ENCODE measurements at regions not wholly inside any gene's neighbourhood (a gene's known extent, or its start where the extent isn't known, plus 50 kb on each side); places are given as distances from the start of the nearest gene placed in this dataset.

DNA sequence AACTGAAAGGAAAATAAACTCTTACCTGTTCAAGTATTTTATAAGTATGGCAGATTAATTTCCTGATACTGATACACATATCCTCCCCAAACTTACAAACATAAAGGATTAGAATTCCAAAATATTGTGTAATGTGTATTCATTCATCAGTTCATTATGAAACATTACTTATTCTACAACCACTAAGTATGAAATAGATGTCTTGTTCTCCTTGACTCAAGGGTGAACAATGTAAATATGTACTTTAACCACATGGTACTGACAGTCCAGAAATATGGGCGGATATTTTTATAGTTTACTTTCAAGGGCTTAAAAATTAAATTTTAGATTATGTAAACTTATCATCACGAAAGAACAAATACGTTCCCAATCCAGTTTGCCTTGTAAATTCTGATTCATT, 334.0 kb downstream of the LIG4 start (continued):
- TF ChIP-seq, protein P1, sequence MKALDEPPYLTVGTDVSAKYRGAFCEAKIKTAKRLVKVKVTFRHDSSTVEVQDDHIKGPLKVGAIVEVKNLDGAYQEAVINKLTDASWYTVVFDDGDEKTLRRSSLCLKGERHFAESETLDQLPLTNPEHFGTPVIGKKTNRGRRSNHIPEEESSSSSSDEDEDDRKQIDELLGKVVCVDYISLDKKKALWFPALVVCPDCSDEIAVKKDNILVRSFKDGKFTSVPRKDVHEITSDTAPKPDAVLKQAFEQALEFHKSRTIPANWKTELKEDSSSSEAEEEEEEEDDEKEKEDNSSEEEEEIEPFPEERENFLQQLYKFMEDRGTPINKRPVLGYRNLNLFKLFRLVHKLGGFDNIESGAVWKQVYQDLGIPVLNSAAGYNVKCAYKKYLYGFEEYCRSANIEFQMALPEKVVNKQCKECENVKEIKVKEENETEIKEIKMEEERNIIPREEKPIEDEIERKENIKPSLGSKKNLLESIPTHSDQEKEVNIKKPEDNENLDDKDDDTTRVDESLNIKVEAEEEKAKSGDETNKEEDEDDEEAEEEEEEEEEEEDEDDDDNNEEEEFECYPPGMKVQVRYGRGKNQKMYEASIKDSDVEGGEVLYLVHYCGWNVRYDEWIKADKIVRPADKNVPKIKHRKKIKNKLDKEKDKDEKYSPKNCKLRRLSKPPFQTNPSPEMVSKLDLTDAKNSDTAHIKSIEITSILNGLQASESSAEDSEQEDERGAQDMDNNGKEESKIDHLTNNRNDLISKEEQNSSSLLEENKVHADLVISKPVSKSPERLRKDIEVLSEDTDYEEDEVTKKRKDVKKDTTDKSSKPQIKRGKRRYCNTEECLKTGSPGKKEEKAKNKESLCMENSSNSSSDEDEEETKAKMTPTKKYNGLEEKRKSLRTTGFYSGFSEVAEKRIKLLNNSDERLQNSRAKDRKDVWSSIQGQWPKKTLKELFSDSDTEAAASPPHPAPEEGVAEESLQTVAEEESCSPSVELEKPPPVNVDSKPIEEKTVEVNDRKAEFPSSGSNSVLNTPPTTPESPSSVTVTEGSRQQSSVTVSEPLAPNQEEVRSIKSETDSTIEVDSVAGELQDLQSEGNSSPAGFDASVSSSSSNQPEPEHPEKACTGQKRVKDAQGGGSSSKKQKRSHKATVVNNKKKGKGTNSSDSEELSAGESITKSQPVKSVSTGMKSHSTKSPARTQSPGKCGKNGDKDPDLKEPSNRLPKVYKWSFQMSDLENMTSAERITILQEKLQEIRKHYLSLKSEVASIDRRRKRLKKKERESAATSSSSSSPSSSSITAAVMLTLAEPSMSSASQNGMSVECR (CRISPR knock-in tag; IDR thresholded peaks at IDR 0.05; ENCODE audit: borderline replicate concordance) = no peak

DNA sequence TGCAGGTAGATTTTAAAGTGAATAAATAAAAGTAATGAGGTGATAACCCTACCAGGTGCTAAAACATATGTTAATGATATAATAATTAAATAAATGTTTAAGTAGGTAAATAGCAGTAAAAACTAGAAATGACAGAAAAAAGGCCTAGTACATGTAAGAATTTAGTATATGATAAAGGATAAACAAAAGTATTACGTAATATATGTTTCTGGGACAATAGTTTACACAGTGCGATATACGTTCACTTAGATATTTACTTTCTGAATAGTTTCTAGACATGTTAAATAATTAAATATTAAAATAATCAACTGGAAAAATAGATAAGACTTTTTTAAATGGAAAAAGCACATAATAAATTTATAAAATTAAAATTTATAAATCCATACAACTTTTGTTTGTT, 340.9 kb downstream of the LIG4 start:
- POLR2A ChIA-PET = no interaction called here
- no peaks in the 10 kb centered on the region for H3K36me3 Mint-ChIP-seq
- no peak overlapping the region for H3K4me3 Mint-ChIP-seq
- no peak overlapping the region for H3K27ac Mint-ChIP-seq
- DNase-seq (ENCODE audit: low spot score) (no peak), ATAC-seq (no peak)
- H3K4me1 Mint-ChIP-seq = no peaks in the 10 kb centered on the region
- H3K9me3 Mint-ChIP-seq = no peaks in the 10 kb centered on the region
- H3K27me3 Mint-ChIP-seq (ENCODE audit: low read depth) = peaks cover 8% of the 10 kb centered on the region
- TF ChIP-seq ZNF121 (CRISPR knock-in tag; IDR thresholded peaks at IDR 0.05) (no peak), ZNF138 (CRISPR knock-in tag; conservative IDR thresholded peaks at IDR 0.05) (no peak), ZNF317 (CRISPR knock-in tag; IDR thresholded peaks at IDR 0.05; ENCODE audit: borderline replicate concordance, low read depth) (no peak), GTF2I (CRISPR knock-in tag; conservative IDR thresholded peaks at IDR 0.05) (no peak), ZBTB21 (CRISPR knock-in tag; IDR thresholded peaks at IDR 0.05; ENCODE audit: borderline replicate concordance) (no peak), NR2C2 (CRISPR knock-in tag; IDR thresholded peaks at IDR 0.05) (no peak), ERG (CRISPR knock-in tag; IDR thresholded peaks at IDR 0.05) (no peak), CDX4 (CRISPR knock-in tag; IDR thresholded peaks at IDR 0.05; ENCODE audit: borderline replicate concordance) (no peak), TEAD4 (CRISPR knock-in tag; IDR thresholded peaks at IDR 0.05) (no peak), PRRX2 (CRISPR knock-in tag; IDR thresholded peaks at IDR 0.05) (no peak), IRF2 (CRISPR knock-in tag; IDR thresholded peaks at IDR 0.05; ENCODE audit: borderline replicate concordance, low read depth) (no peak), MYBL2 (CRISPR knock-in tag; IDR thresholded peaks at IDR 0.05) (no peak), CREM (CRISPR knock-in tag; IDR thresholded peaks at IDR 0.05) (no peak), PREB (CRISPR knock-in tag; IDR thresholded peaks at IDR 0.05; ENCODE audit: borderline replicate concordance) (no peak), NR3C1 (CRISPR knock-in tag; conservative IDR thresholded peaks at IDR 0.05; ENCODE audit: low read depth) (no peak)
- TF ChIP-seq, protein P2, sequence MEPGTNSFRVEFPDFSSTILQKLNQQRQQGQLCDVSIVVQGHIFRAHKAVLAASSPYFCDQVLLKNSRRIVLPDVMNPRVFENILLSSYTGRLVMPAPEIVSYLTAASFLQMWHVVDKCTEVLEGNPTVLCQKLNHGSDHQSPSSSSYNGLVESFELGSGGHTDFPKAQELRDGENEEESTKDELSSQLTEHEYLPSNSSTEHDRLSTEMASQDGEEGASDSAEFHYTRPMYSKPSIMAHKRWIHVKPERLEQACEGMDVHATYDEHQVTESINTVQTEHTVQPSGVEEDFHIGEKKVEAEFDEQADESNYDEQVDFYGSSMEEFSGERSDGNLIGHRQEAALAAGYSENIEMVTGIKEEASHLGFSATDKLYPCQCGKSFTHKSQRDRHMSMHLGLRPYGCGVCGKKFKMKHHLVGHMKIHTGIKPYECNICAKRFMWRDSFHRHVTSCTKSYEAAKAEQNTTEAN (CRISPR knock-in tag; IDR thresholded peaks at IDR 0.05) = no peak
- TF ChIP-seq, protein P3, sequence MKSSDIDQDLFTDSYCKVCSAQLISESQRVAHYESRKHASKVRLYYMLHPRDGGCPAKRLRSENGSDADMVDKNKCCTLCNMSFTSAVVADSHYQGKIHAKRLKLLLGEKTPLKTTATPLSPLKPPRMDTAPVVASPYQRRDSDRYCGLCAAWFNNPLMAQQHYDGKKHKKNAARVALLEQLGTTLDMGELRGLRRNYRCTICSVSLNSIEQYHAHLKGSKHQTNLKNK (CRISPR knock-in tag; IDR thresholded peaks at IDR 0.05) = no peak
- CTCF ChIA-PET = no interaction called here
